IgD-negative memory B cell (primary cell): ENCODE measurements at regions not wholly inside any gene's neighbourhood (a gene's known extent, or its start where the extent isn't known, plus 50 kb on each side); places are given as distances from the start of the nearest gene placed in this dataset.

Experiments
- H3K27ac Mint-ChIP-seq, 3 donors: one replicate each; pipeline ENCODE4 v1.8.0; 2020 to 2022; ENCODE audit warnings: mild to moderate bottlenecking in 3 of 3, mixed read lengths in 3 of 3, moderate library complexity in 1 of 3
- H3K27me3 Mint-ChIP-seq: one replicate; pipeline ENCODE4 v1.8.0; 2021; ENCODE audit warnings: mixed read lengths
- H3K36me3 Mint-ChIP-seq: one replicate; pipeline ENCODE4 v1.8.0; 2020; ENCODE audit warnings: mild to moderate bottlenecking, mixed read lengths
- H3K4me1 Mint-ChIP-seq, 3 donors: one replicate each; pipeline ENCODE4 v1.8.0; 2020 to 2022; ENCODE audit warnings: mixed read lengths in 3 of 3, mild to moderate bottlenecking in 1 of 3
- H3K4me3 Mint-ChIP-seq, 4 donors: one replicate each; pipeline ENCODE4 v1.8.0; 2020 to 2022; ENCODE audit warnings: mild to moderate bottlenecking in 4 of 4, mixed read lengths in 4 of 4, moderate library complexity in 3 of 4
- H3K9me3 Mint-ChIP-seq, 3 donors: one replicate each; pipeline ENCODE4 v1.8.0; 2020 to 2021; ENCODE audit warnings: mixed read lengths in 3 of 3, mild to moderate bottlenecking in 1 of 3

DNA sequence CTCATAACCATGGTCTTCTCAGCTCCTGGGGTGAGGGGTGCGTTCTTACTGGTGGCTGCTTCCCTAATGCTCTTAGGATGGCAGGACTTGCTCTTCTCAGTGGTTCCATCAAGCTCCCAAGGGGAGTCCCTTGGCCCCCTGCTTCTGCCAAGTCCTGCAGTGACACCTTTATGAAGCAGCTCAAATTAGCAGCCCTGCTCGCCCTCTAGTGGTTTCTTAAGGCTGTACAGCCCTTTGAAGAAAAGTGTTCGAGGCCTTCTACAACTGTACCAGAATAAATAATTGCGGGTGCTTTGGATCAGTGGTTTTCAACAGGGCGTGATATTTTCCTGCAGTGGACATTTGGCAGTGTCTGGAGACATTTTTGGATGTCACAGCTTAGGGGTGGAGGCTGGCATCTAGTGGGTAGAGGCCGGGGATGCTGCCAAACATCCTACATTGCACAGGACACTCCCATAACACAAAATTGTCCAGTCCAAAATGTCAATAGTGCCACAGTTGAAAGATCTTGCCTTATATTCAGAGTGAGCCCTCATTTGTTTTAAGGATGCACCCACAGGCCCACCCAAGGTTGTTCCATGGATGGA is 204.7 kb upstream of the S100G start:
- Mint-ChIP-seq H3K9me3 (no peaks in the 10 kb centered on the region), H3K4me1 (no peaks in the 10 kb centered on the region), H3K36me3 (no peaks in the 10 kb centered on the region), H3K27me3 (peaks cover 6% of the 10 kb centered on the region), H3K27ac (no peak overlapping the region), H3K4me3 (no peak overlapping the region)

GRCh38 chrX:16451334-16451733 is 198.6 kb upstream of the S100G start:
- Mint-ChIP-seq H3K4me3 (no peak overlapping the region), H3K36me3 (no peaks in the 10 kb centered on the region), H3K4me1 (no peaks in the 10 kb centered on the region), H3K27ac (no peak overlapping the region), H3K27me3 (peaks cover 14% of the 10 kb centered on the region), H3K9me3 (no peaks in the 10 kb centered on the region)

DNA sequence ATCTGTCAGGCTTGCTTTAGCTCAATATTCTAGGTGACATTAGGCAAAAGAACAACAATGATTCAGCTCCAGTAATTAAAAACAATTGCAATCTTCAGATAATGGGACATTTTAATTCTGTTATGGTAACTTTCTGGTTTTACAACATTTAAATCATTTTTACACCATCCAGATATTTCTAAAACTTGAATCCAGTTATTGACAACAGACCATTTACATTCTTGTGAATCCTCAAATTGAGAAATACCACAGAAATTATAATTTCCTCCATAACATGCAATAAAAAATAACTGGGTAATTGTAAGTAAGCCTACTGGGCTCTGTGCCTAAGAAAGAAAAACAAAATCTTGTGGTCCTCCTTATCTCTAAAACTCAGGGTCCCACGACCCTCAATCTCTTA is 195.0 kb upstream of the S100G start:
- H3K27me3 Mint-ChIP-seq: peaks cover 10% of the 10 kb centered on the region
- peaks cover 0 to 3% (median 0%) of the 10 kb centered on the region in 3 donors for H3K9me3 Mint-ChIP-seq
- H3K4me3 Mint-ChIP-seq: no peak overlapping the region

GRCh38 chrX:16457239-16457638 is 192.7 kb upstream of the S100G start:
- no peak overlapping the region for H3K4me3 Mint-ChIP-seq
- no peaks in the 10 kb centered on the region for H3K4me1 Mint-ChIP-seq
- no peak overlapping the region for H3K27ac Mint-ChIP-seq
- H3K9me3 Mint-ChIP-seq: peaks cover 0 to 3% (median 0%) of the 10 kb centered on the region in 3 donors
- H3K36me3 Mint-ChIP-seq: no peaks in the 10 kb centered on the region
- peaks cover 8% of the 10 kb centered on the region for H3K27me3 Mint-ChIP-seq

More for the DNA sequence above, 195.0 kb upstream of the S100G start:
- Mint-ChIP-seq H3K36me3 (no peaks in the 10 kb centered on the region), H3K27ac (no peak overlapping the region), H3K4me1 (no peaks in the 10 kb centered on the region)

- H3K27ac Mint-ChIP-seq: no peak overlapping the region
- no peak overlapping the region for H3K4me3 Mint-ChIP-seq
- no peaks in the 10 kb centered on the region for H3K4me1 Mint-ChIP-seq
- no peaks in the 10 kb centered on the region for H3K36me3 Mint-ChIP-seq
- peaks cover 0 to 3% (median 0%) of the 10 kb centered on the region in 3 donors for H3K9me3 Mint-ChIP-seq
- peaks cover 7% of the 10 kb centered on the region for H3K27me3 Mint-ChIP-seq
Observed at GRCh38 chrX:16458208-16458607, 191.8 kb upstream of the S100G start.

DNA sequence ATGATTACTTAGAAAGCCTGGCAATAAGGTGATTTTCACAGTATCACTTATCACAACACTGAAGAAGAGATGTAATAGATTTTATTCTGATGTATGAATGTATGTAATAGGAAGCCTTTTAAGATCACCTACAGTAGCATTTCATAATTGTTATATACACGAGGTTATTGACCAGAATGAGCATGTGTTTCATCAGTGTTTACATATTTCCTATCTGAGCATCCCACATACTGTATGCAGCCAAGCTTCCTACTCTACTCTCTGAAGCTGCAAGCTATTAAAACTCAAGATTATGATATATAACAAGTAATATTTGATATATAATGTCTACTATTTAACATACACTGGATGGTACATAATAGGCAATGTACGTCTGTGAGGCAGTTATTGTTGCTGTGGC is 190.9 kb upstream of the S100G start:
- Mint-ChIP-seq H3K27me3 (peaks cover 7% of the 10 kb centered on the region), H3K27ac (no peak overlapping the region), H3K36me3 (no peaks in the 10 kb centered on the region), H3K4me1 (no peaks in the 10 kb centered on the region), H3K4me3 (no peak overlapping the region), H3K9me3 (peaks cover 0 to 3% (median 0%) of the 10 kb centered on the region in 3 donors)

- Mint-ChIP-seq H3K27me3 (peaks cover 9% of the 10 kb centered on the region), H3K36me3 (no peaks in the 10 kb centered on the region), H3K4me3 (no peak overlapping the region), H3K27ac (no peak overlapping the region), H3K9me3 (peaks cover 0 to 3% (median 0%) of the 10 kb centered on the region in 3 donors), H3K4me1 (no peaks in the 10 kb centered on the region)
Observed at GRCh38 chrX:16461968-16462367, 188.0 kb upstream of the S100G start.

DNA sequence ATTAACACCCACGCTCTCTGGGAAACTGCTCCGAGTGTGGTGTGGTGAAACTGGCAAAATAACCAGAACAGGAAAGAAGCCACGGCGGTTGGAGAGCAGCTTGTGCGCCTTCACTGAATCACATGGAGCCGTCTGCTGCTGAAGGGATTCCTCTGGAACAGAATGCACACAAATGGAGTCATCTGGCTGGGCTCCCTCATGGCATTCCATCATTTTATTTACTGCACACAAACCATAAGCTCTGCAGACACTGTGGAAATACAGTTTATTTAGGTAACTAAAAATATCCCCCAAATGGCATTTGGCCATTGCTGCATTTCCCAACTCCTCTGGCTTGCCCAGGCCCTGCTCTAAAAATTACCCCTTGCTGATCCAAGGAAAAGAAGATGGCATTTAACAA is 187.0 kb upstream of the S100G start:
- Mint-ChIP-seq H3K27ac (no peak overlapping the region), H3K4me1 (no peaks in the 10 kb centered on the region), H3K36me3 (no peaks in the 10 kb centered on the region), H3K9me3 (no peaks in the 10 kb centered on the region), H3K4me3 (no peak overlapping the region), H3K27me3 (peaks cover 9% of the 10 kb centered on the region)

DNA sequence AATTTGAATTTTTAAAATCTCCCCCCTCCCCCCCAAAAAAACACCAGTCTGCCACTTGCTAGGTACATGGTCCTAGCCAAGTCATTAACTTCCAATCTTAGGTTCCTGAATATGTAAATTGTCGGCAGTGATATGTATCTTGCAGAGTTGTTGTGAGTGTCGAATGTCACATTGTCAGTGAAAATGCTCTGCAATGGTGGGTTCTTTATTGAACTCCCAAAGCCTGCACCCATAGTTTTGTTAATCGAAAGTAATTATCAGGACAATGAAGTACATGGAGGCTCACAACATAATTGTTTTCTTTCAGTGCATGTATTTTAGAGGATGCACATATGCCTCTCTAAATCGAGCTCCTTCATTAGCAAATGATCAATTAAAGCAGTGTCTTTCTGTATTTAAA is 185.6 kb upstream of the S100G start:
- no peak overlapping the region for H3K4me3 Mint-ChIP-seq
- no peaks in the 10 kb centered on the region for H3K9me3 Mint-ChIP-seq
- no peak overlapping the region for H3K27ac Mint-ChIP-seq
- peaks cover 9% of the 10 kb centered on the region for H3K27me3 Mint-ChIP-seq
- H3K36me3 Mint-ChIP-seq: no peaks in the 10 kb centered on the region
- no peaks in the 10 kb centered on the region for H3K4me1 Mint-ChIP-seq

GRCh38 chrX:16465081-16465876 is 184.7 kb upstream of the S100G start:
- Mint-ChIP-seq H3K27ac (no peak overlapping the region), H3K27me3 (peaks cover 9% of the 10 kb centered on the region), H3K4me1 (no peaks in the 10 kb centered on the region), H3K36me3 (no peaks in the 10 kb centered on the region), H3K9me3 (no peaks in the 10 kb centered on the region), H3K4me3 (no peak overlapping the region)

GRCh38 chrX:16466640-16467432 is 183.1 kb upstream of the S100G start:
- Mint-ChIP-seq H3K27ac (no peak overlapping the region), H3K36me3 (no peaks in the 10 kb centered on the region), H3K27me3 (peaks cover 7% of the 10 kb centered on the region), H3K4me3 (no peak overlapping the region), H3K9me3 (no peaks in the 10 kb centered on the region), H3K4me1 (no peaks in the 10 kb centered on the region)

DNA sequence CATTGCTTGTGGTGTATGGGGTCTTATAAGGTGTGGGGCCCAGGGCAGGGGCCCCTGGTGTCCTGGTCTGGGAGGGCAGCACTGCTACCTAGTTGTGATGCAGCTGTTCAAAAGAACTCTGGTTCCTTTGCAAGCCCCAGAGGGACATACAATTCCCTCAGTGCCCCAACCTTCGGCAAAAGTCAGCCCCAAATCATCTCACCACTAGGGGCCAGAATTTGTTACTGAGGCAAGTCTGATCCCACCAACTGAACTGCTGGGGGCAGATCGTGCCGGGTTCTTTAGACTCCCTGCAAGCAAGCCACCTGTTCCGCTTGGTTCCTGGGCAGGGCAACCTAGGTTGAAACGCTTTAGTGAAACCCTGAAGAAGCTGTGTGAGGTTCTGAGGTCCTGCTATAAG is 180.1 kb upstream of the S100G start:
- no peak overlapping the region for H3K4me3 Mint-ChIP-seq
- no peaks in the 10 kb centered on the region for H3K4me1 Mint-ChIP-seq
- no peaks in the 10 kb centered on the region for H3K9me3 Mint-ChIP-seq
- H3K27ac Mint-ChIP-seq: no peak overlapping the region
- peaks cover 4% of the 10 kb centered on the region for H3K27me3 Mint-ChIP-seq
- H3K36me3 Mint-ChIP-seq: no peaks in the 10 kb centered on the region

- Mint-ChIP-seq H3K27ac (no peak overlapping the region), H3K4me1 (no peaks in the 10 kb centered on the region), H3K27me3 (no peaks in the 10 kb centered on the region), H3K4me3 (no peak overlapping the region), H3K36me3 (no peaks in the 10 kb centered on the region), H3K9me3 (no peaks in the 10 kb centered on the region)
Observed at GRCh38 chrX:16472345-16472744, 177.6 kb upstream of the S100G start.

DNA sequence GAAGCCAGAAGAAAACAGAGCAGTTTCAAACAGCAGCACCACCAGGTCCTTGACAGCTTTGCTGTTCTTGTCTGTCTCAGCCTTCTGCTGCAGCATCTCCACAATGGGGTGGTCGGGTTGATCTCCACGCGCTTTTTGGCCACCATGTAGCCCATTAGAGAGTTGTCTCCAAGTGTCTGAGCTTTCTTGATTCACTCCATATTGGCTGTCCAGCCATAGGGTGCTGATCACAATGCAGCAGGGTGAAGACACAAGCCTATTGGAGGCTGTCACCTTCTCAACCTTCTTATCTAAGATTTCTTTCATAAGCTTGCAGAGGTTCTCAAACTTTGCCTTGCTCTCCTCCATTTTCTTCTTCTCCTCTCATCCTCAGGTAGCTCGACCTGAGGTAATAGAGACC is 175.4 kb upstream of the S100G start:
- no peak overlapping the region for H3K27ac Mint-ChIP-seq
- no peaks in the 10 kb centered on the region for H3K27me3 Mint-ChIP-seq
- H3K36me3 Mint-ChIP-seq: no peaks in the 10 kb centered on the region
- no peak overlapping the region for H3K4me3 Mint-ChIP-seq
- no peaks in the 10 kb centered on the region for H3K4me1 Mint-ChIP-seq
- no peaks in the 10 kb centered on the region for H3K9me3 Mint-ChIP-seq

- Mint-ChIP-seq H3K27ac (no peak overlapping the region), H3K4me1 (no peaks in the 10 kb centered on the region), H3K4me3 (no peak overlapping the region), H3K9me3 (no peaks in the 10 kb centered on the region), H3K36me3 (no peaks in the 10 kb centered on the region), H3K27me3 (no peaks in the 10 kb centered on the region)
Observed at GRCh38 chrX:16476009-16476408, 173.9 kb upstream of the S100G start.
